Vagina (tissue), 2 donors: ENCODE measurements at regions not wholly inside any gene's neighbourhood (a gene's known extent, or its start where the extent isn't known, plus 50 kb on each side); places are given as distances from the start of the nearest gene placed in this dataset.

Experiments
- DNase-seq, 2 donors: peaks; one replicate each; pipeline ENCODE4 v3.0.0-alpha.2; 2017; ENCODE audit errors: extremely low spot score in 2 of 2
- H3K27ac ChIP-seq: fragments of 200-600 bp; sonication (generic); one replicate; pipeline ENCODE4 v1.5.1; 2019
- H3K27me3 ChIP-seq: fragments of 200-600 bp; sonication (generic); one replicate; pipeline ENCODE4 v1.5.1; 2019
- H3K36me3 ChIP-seq, 2 donors: fragments of 200-600 bp; sonication (generic); one replicate each; pipeline ENCODE4 v1.5.1; 2017 to 2019
- H3K4me1 ChIP-seq: fragments of 200-600 bp; sonication (generic); one replicate; pipeline ENCODE4 v1.5.1; 2019
- H3K4me3 ChIP-seq, 2 donors: fragments of 200-600 bp; sonication (generic); 1 replicate in 1 of 2; 2 replicates in 1 of 2; pipeline ENCODE4 v1.5.1; 2016 to 2019
- H3K9me3 ChIP-seq: fragments of 200-600 bp; sonication (generic); one replicate; pipeline ENCODE4 v1.5.1; 2019
- CTCF ChIP-seq, 3 experiments: fragments of 450-650 bp in 2 of 3; fragments of 200-600 bp in 1 of 3; sonication (generic) in 1 of 3; IDR thresholded peaks; one replicate each; pipeline ENCODE4 v1.5.1; 2017 to 2019; ENCODE audit warnings: antibody characterized with exemption in 3 of 3, mild to moderate bottlenecking in 2 of 3, moderate library complexity in 2 of 3
- POLR2A ChIP-seq, 2 donors: fragments of 450-650 bp; IDR thresholded peaks; one replicate each; pipeline ENCODE4 v1.6.1; 2017; ENCODE audit warnings: antibody characterized with exemption in 2 of 2, mild to moderate bottlenecking in 2 of 2, moderate library complexity in 2 of 2
- POLR2AphosphoS5 ChIP-seq, 2 donors: sonication (generic); formaldehyde crosslinking; IDR thresholded peaks; one replicate each; pipeline ENCODE4 v1.9.0; 2017; ENCODE audit warnings: antibody characterized with exemption in 2 of 2, mild to moderate bottlenecking in 2 of 2, low read depth in 1 of 2; ENCODE audit not compliant: insufficient read depth in 1 of 2
- intact Hi-C: fragments of 100-400 bp; cut with DNase I; formaldehyde crosslinking; loops from one replicate; pipeline ENCODE4 v1.15.1; 2023

DNA sequence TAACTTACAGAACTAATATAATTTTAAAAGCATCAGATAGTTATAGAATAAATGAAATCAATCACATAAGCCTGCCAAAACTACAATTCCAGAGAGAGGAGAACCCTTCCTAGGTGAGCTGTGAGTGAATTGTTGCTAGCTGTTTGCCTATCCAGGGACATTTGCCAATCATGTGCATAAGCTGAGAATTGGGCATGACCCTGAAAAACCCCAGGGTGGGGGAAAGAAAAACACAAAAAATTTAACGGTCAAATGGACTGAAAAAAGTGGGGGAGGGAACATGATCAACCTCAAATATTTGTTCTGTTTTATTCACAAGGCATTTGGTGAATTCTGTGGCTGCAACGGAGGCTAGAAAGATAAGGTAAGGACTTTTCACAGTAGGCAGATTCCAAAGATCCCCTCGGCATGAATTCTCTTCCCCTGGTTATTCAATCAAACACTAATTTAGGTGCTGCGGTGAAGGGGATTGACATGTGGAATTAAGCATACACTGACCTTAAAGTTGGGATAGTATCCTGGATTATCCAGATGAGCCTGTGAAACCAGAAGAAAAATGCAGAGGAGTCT lies 203.9 kb upstream of the RGPD4 start:
- Histone ChIP-seq H3K4me3 (no peak overlapping the region), H3K9me3 (peaks cover 2% of the 10 kb centered on the region), H3K36me3 (no peaks in the 10 kb centered on the region), H3K27ac (no peak overlapping the region), H3K4me1 (no peaks in the 10 kb centered on the region), H3K27me3 (no peaks in the 10 kb centered on the region)
- TF ChIP-seq CTCF (IDR thresholded peaks at IDR 0.05) (no peak), POLR2AphosphoS5 (IDR thresholded peaks at IDR 0.05; ENCODE audit: insufficient read depth in 1 of 2, low read depth in 1 of 2) (no peak), POLR2A (IDR thresholded peaks at IDR 0.05) (no peak)
- DNase-seq = no peak
- intact Hi-C loops = no loop called here

DNA sequence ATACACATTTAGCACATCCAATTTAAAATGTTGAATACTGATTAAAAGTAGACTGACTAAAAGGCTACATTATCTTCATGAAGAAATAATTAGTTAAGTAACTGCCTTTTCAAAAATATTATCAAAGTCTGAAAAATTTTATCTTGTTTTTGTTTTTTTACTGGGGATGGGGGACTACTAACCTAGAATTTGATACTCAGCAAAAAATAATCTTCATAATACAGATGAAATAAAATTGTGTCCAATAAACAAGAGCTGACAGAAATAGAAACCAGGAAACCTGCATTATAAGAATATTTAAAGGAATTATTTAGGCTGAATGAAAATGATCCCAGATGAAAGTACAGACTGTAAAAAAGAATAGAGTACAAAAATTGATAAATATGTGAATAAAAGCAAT lies 200.7 kb upstream of the RGPD4 start:
- no peaks in the 10 kb centered on the region for H3K36me3 ChIP-seq
- intact Hi-C loops = loop anchor here (5.0 kb wide), 1 partner anchor 1411 kb away; no protein-coding TSS in a partner anchor
- H3K27me3 ChIP-seq = no peaks in the 10 kb centered on the region
- H3K9me3 ChIP-seq = peaks cover 8% of the 10 kb centered on the region
- no peak for DNase-seq
- TF ChIP-seq POLR2AphosphoS5 (IDR thresholded peaks at IDR 0.05; ENCODE audit: insufficient read depth in 1 of 2, low read depth in 1 of 2) (no peak), POLR2A (IDR thresholded peaks at IDR 0.05) (no peak), CTCF (IDR thresholded peaks at IDR 0.05) (no peak)
- H3K27ac ChIP-seq = no peak overlapping the region
- H3K4me3 ChIP-seq = no peak overlapping the region
- no peaks in the 10 kb centered on the region for H3K4me1 ChIP-seq

GRCh38 chr2:107627164-107627563 lies 199.5 kb upstream of the RGPD4 start:
- H3K27ac ChIP-seq = no peak overlapping the region
- no peaks in the 10 kb centered on the region for H3K4me1 ChIP-seq
- no peak for TF ChIP-seq POLR2AphosphoS5 (IDR thresholded peaks at IDR 0.05; ENCODE audit: insufficient read depth in 1 of 2, low read depth in 1 of 2)
- no peak for TF ChIP-seq POLR2A (IDR thresholded peaks at IDR 0.05)
- TF ChIP-seq CTCF (IDR thresholded peaks at IDR 0.05) = no peak
- H3K27me3 ChIP-seq = no peaks in the 10 kb centered on the region
- H3K36me3 ChIP-seq = no peaks in the 10 kb centered on the region
- intact Hi-C loops = loop anchor here (5.0 kb wide), 1 partner anchor 1410 kb away; no protein-coding TSS in a partner anchor
- no peak for DNase-seq
- peaks cover 8% of the 10 kb centered on the region for H3K9me3 ChIP-seq
- H3K4me3 ChIP-seq = no peak overlapping the region

- no peak for DNase-seq
- H3K4me3 ChIP-seq = no peak overlapping the region
- TF ChIP-seq POLR2AphosphoS5 (IDR thresholded peaks at IDR 0.05; ENCODE audit: insufficient read depth in 1 of 2, low read depth in 1 of 2) = no peak
- no peak for TF ChIP-seq CTCF (IDR thresholded peaks at IDR 0.05)
- TF ChIP-seq POLR2A (IDR thresholded peaks at IDR 0.05) = no peak
- no peaks in the 10 kb centered on the region for H3K27me3 ChIP-seq
- no peak overlapping the region for H3K27ac ChIP-seq
- peaks cover 8% of the 10 kb centered on the region for H3K9me3 ChIP-seq
- no peaks in the 10 kb centered on the region for H3K4me1 ChIP-seq
- no peaks in the 10 kb centered on the region for H3K36me3 ChIP-seq
- intact Hi-C loops = loop anchor here (5.0 kb wide), 1 partner anchor 1409 kb away; no protein-coding TSS in a partner anchor
These were observed 198.8 kb upstream of the RGPD4 start for GRCh38 chr2:107627926-107628325.

DNA sequence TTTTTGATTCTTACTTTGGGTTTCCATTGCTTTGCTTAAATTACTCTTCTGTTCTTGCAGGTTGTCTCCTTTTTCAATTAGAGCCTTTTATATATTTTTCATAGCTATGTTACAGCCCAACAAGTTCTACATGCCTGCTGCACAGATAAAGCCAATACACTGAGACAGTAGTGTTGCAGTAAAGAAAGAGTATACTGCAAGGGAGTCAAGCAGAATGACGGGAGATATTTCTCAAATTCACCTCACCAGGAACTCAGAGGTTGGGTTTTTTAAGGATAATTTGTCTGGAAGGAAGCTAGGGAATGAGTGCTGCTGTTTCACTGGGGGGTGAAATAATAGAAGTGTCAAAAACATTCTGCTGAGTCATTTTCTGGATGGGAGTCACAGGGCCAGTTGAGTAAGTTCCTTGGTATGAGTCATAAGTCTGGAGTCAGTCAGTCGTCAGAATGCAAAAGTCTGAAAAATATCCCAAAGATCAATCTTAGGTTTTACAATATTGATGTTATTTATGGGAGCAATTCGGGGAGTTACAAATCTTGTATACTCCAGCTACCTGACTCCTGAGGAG lies 193.0 kb upstream of the RGPD4 start:
- DNase-seq = no peak
- intact Hi-C loops = no loop called here
- Histone ChIP-seq H3K9me3 (no peaks in the 10 kb centered on the region), H3K27me3 (no peaks in the 10 kb centered on the region), H3K27ac (no peak overlapping the region), H3K4me1 (no peaks in the 10 kb centered on the region), H3K4me3 (no peak overlapping the region), H3K36me3 (no peaks in the 10 kb centered on the region)
- TF ChIP-seq POLR2A (IDR thresholded peaks at IDR 0.05) = no peak
- no peak for TF ChIP-seq CTCF (IDR thresholded peaks at IDR 0.05)
- no peak for TF ChIP-seq POLR2AphosphoS5 (IDR thresholded peaks at IDR 0.05; ENCODE audit: insufficient read depth in 1 of 2, low read depth in 1 of 2)
